Activated CD8-positive, alpha-beta memory T cell treated with anti-CD3 and anti-CD28 coated beads for 48 hours (primary cell): ENCODE measurements at regions not wholly inside any gene's neighbourhood (a gene's known extent, or its start where the extent isn't known, plus 50 kb on each side); places are given as distances from the start of the nearest gene placed in this dataset.

Source experiments
- DNase-seq, 3 experiments: peaks; one replicate each; pipeline ENCODE4 v3.0.0-alpha.2; 2020; ENCODE audit warnings: low read depth in 2 of 3, low spot score in 2 of 3

DNA sequence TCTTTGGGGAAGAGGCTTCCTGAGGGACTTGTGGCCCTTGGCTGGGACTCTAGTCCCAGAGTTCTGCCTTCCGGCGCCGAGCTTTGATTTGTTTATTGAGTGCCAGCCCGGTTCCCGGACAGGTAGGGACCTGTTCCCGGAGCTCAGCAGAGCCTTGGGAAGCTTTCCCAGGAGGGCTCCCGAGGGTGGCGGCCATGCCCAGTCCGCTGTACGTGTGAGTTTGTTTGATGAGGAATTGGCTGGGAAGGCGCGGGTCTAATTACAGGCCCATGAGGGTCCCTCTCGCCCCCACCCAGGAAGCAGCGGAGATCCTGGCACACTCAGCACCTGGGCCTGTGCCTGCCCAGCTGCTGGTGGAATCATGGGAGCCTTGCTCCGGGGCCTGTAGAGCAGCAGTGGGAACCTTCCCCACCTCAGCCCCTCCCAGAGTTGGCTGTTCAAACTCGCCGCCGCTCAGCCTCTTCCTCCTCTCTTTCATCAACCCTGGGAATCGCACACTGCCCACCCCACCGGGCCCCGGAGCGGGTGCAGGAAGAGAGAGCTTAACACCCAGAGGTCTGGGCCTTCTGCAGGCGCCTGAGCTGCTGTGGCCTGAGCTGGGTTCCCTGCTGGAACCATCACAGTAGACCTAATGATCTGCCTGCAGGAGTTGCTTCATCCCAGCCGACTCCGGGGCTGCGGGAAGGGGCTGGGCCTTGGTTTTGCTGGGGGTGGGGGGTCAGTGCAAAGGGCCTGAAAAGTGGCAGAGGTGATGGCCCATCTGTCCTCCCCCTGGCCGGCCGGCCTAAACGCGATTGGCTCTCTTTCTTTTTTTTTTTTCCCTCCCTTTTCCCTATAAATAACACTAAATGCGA is 313.7 kb downstream of the SEC14L1 start:
- DNase-seq, result no peak

DNA sequence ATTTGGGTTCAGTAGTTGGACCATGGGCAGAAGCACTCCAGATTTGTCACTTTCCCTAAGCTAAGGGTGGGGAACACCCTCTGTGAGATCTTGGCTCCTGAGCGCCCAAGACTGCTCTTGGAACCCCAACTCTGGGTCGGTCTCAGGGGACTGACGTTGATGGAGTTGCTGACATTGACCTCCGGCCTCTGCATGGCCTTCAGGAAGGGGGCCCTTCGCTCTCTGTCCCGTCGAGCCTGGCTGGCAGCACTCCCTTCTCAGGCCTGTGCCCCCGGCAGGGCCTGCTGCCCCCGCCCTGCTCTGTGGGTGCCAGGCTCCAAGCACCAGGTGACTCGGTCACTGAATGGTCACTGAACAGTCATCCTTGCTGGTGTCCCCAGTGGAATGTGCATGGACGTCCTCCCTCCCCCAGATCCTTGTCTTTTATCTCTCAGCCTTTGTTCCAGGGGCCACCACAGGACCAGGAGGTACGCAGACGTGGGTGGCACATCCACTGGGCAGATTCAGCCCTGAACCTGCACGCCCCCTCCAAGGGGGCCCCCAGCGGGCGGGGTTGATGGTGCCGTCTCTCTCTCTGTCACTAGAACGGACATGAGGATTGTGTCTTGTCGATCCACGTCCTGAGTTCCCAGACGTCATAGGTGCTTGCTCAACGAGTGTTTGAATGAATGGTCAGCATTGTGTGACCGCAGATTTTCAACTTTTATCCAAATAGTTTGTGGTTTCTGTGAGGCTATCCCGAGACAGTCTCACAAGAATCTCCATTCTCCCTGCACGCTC is 314.5 kb downstream of the SEC14L1 start:
- no peak for DNase-seq

DNA sequence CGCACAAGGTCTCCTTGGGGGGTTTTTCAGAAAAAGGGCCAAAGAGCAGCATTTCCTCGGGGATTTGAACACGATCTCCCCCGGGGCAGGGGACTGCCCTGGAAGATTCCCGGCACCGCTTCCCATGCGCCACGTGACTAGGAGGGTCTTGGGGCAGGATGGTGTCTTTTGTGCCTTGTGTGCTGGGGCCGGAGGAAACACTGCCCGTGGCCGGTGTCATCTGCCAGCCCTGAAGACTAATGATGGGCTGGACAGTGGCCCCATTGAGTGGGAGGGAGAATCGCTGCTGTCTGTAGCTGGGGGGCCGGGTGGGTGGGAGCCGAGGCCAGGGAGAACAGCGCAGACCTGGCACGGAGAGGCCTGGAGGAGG is 315.1 kb downstream of the SEC14L1 start:
- DNase-seq, result no peak

DNA sequence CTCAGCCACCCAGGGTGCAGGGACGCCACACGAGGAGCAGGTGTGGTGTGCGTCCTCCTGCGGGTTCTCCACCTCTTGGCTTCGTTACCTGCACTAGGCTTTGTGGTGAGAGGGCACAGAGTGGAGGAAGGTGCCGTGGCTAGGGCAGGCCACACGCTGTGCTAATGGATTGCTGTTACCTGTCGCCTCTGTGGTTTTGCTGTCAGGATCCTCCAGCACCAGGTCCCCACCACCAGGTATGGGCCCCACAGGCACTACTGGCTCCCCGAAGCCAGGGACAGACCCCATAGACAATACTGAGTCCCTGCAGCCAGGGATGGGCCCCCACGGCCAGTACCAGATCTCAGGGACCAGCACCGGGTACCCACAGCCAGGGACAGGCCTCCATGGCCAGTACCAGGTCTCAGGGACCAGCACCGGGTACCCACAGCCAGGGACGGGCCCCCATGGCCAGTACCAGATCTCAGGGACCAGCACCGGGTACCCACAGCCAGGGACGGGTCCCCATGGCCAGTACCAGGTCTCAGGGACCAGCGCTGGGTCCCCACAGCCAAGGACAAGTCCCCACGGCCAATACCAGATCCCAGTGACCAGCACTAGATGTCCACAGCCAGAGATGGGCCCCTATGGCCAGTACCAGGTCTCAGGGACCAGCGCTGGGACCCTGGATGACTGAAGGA is 315.6 kb downstream of the SEC14L1 start:
- DNase-seq, result no peak

DNA sequence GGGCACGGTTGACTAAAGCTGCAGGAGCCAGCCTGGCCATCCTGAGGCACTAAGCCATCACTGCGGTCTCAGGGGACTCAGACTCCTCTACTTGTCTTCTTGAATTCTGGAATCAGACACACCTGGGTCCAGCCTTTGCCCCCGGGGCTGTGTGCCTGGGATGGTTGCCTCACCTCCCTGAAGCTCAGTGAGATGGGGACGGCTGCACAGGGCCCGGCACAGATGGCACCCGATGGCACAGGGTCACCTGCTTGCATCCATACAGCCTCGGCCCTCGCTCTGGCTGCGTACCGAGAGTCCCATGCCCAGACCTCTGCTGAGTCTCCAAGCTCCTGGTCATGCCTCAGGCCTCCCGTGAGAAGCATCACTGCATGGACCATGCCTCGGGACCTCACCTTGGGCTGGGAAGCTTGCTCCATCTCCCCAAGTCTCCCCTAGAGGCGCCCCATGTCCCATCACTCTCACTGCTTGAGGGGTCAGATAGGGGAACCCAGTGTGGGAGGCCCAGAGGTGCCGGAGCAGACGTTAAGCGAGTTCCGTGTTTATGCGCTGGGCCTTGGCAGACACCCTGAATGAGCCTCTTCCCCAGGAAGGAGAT is 316.3 kb downstream of the SEC14L1 start:
- no peak for DNase-seq

DNA sequence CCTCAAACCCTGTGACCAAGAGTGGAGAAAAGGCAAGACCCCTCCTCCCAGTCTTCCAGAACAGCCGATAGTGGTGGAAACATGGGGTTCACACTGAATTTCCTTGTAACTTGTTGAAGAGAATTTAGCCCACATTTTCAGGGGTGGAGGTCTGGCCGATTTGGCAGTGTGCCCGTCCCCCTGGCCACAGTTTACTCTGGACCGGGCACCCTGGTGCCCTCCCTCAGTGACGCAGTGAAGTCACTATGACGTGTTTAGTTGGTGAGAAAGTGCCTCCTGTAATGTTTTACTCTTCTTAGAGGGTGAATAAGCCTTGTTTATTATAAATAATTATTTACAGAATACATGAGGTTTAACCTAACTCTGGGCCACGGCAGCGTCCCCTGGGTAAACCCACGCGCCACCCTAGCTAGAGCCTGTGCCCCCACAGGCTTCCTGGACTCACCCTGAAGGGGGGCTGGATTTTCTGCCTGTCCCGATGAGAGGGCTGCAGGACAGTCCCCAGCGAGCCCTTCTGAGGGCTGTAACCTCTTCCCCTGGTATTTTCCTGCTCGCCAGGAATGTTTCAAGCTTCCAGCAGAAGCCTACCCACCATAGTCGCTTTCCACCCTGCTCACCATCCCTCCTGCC is 316.9 kb downstream of the SEC14L1 start:
- no peak for DNase-seq

DNA sequence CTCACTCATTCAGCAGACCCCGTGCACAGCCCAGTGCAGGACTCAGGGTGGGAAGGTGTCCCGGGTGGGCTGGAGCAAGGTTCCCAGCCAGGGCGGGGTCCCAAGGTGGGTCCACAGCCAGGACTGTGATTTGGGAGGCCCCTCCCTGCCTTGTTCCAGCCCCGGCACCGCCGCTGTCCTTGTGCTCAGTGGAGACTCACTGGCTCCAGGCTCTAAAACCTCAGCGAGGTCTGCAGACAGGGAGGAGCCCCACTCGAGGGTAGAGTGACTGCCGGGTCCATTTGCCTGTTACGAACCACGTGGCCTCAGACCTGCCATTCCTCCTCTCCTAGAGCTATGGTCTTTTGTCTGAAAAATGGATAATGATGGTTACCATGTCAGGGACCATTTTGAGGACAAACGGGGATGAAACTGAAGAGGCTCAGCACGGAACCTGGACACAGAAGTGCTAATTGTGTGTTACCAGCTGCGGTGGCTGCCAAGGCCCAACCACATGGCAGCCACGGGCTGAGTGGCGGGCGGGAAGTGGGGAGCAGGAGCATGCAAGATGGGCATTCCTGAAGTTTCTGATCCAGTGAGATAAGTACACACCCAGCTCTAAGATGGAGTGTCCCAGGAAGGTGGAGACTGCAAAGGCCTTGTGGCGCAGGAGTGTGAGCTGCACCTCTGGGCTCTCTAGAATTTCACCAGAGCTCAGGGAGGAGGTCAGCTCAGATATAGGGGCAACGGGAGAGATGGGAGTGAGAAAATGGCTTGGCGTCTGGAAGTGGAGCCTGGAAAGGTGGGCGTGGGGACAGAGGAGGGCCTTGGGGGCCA is 317.6 kb downstream of the SEC14L1 start:
- no peak for DNase-seq

DNA sequence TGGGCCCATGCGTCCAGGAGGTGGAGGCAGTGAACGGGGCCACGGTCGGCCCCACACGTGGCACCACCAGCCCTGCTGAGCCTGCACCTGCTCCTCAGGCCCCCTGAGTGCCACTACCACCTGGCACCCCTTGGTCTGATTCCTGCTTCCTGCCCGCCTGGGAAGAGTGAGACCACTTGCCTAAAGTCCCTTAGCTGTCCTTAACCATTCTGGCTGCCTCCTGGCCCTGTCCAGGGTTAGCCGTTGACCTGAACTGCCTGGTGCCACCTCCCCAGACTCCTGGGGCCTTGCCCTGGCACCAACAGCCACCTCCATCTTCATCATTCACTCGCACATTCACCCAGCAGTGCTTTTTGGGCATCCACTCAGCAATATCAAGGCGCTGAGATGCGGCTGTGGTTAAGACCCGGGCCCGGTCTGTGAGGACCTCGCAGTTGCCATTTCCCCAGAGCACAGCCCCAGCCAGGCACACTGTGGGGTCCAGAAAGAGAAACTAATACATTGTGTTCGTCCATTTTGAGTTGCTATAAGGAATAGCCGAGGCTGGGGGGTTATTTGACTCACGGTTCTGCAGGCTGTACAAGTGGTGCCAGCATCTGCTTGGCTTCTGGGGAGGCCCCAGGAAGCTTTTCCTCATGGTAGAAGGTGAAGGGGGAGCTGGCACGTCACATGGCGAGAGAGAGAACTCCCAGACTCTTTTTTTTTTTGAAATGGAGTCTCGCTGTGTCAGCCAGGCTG is 318.4 kb downstream of the SEC14L1 start:
- no peak for DNase-seq

DNA sequence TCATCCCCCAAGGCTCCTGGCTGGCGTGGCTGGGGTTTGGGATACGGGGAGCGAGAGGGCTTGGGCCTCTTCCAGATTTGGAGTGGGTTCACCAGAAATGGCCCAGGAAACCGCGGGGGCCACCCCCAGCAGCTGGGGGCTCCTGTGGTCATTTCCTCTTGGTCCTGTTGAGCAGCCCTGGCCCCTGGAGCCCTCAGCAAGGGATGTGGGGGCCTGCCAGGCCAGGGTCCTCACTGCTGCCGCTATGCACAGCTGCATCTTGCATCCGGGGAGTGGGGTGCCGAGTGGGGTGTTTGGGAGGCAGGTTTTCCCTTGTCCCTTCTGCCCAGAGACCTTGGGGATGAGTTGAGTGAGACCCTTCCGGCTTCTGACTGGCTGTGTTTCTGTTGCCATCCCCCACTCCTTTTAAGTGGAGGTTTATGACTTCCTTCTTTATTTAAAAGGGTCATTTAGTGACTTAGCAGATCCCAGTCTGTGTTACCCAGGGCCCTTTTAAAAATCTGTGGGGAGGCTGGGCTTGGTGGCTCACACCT is 319.8 kb downstream of the SEC14L1 start:
- no peak for DNase-seq

DNA sequence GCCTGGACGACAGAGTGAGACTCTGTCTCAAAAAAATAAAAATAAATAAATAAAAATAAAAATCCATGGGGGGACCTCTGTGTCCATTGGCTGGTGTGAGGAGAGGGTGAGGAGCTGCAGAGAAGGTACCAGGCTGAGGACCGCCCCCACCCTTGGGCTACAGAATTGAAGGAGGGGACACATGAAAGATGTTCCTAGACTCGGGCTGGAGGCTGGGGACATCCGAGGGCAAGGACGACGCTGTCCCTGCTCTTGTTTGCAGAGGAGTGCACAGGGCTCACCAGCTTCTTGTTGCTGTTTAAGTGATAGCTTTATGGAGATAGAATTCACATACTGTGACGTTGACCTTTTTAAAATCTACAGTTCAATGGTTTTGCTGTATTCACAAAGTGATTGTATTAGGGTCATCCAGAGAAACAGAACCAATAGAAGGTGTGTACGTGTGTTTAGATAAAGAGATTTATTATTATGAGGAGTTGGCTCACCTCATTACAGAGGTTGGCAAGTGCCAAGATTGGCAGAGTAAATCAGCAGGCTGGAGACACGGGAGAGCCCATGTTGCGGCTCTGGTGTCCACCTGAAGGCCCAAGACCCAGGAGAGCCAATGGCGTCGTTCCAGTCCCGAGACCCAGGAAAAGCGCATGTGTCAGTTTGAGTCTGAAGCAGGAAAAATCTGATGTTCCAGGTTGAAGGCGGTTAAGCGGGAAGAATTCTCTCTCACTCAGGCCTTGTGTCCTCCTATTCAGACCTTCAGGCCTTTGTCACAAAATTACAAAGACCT is 320.7 kb downstream of the SEC14L1 start:
- DNase-seq, result no peak

DNA sequence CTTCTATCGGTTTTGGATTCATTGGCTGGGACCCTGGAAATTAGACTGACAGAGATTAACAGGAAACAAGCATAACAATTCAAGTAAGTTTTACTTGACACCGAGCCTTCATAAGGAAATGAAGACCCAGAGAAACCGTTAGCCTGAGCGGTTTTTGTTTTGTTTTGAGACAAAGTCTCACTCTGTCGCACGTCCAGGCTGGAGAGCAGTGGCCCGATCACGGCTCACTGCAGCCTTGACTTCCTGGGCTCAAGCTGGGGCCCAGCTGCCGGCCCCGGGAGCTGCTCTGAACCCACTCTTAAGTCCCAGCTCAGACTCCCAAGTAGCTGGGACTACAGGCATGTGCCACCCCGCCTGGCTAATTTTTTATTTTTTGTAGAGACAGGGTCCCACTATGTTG is 321.3 kb downstream of the SEC14L1 start:
- no peak for DNase-seq

DNA sequence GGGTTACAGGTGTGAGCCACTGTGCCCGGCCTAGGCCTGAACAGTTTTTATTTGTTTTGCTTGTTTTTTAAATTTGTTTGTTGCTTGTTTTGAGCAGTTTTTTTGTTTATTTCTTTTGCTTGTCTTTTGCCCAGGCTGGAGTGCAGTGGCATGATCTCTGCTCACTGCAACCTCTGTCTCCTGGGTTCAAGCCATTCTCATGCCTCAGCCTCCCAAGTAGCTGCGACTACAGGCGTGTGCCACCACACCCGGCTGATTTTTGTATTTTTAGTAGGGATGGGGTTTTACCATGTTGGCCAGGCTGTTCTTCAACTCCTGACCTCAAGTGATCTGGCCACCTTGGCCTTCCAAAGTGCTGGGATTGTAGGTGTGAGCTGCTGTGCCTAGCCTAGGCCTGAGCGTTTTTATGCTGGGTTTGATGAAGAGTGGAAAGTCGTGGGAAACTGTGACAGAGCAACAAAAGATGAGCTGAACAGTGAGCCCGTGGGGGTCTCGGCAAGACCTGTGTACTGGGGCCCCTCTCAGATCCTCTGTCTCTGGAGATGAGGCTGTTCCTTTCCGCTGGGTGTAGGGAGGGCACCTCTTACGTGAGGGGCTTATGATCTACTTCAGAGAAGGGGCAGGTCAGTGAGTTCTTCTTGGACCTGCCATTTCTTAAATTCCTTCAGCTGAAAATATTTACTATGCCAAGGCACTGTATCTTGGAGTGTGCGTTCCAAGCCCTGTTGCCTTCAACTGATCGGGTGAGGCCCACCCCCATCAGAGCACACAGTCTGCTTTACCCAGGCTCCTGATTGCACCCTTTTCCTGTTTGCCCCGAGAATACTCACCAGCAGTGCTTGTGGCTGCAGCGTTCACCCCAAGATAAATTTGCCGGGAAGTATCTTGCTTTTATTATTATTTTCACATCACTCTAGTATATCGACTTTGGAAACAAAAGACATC is 322.1 kb downstream of the SEC14L1 start:
- no peak for DNase-seq

DNA sequence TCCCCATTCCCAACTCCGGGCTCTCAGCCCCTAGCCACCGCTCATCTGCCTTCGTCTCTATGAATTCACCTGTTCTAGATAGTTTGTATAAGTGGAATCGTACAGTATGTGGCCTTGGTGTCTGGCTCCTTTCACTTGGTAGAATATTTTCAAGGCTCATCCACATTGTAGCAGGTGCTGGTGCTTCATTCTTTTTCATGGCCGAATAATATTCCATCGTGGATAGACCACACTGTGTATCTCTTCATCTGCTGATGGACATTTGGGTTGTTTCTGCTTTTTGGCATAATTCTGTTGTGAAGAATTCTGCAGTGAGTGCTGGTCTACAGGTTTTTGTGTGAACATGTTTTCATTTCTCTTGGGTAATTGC is 324.2 kb downstream of the SEC14L1 start:
- no peak for DNase-seq

DNA sequence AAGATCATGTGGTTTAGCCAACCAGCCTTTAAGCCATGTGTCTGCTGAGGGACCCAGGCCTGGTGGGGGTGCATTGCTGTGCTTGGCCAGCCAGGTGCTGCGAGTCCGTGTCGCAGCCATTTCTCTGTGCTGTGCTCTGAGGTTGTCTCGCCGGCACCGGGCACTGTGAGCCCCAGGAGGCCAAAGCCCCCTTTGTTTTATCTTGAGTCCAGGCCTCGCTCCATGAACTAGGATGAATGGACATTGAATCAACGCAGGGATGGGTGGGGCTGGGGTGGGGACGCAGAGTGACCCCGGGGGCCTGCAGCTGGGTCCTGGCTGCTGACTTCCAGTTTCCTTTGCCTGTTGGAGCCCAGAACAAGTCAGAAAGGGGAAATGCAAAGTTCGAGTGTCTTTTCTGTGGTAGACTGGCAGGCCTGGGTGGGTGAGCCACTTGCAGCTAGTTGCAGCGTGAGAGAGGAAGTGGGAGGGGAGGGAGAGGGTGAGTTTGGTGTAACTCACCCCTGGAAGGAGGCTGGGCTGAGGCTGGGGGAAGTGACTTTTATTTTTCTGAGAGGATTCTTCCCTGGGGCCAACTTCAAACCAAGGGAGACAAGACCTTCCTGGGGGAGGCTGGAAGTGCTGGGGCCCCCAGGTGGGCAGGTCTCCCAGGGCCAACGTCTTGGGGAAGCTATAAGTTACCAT is 324.7 kb downstream of the SEC14L1 start:
- DNase-seq, result no peak

DNA sequence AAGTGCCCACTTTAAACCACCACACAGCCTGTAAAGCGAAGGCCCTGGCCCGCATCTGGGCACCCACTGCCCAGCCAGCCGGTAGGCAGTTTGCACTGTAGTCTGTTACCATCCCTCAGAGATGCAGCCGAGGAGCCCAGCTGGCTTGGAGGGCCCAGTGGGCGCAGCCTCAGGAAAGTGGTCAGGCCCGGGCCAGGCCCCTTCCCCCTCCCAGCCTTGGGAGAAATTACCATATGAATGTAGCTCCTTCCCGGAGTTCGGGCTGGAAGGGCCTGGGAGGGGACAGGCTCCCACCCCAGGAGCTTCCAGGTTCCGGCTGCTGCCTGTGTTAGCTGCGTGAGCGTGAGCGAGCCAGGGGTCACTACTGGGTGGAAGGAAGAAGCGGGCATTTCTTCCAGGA is 325.4 kb downstream of the SEC14L1 start:
- DNase-seq, result no peak

DNA sequence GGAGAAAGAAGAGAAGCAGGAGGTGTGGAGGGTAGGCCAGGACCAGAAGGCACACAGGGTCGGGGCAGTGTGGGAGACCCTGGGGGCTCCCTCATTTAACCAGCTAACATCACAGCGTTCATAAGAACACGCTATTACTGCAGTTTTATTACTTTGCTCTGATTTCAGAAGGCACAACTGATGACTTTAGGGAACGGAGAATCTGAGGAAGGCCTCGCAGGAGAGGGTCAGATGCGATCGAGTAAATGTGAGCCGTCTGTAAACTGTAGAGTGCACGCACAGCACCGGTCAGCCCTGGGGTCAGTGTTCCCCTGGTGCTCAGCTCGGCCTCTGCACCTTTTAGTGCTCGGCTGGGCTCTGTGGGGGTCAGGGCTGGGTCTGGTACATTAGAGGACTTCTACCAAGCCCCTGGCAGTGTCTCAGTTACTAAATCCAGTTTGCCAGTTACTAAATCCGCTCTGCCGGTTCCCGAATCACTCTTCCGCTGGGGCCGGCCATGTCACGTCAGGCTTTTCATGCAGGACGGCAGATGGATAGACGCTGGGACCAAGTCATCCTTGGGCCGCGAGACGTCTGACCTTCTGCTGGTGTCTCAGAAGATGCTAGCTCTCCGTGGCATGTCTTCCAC is 325.9 kb downstream of the SEC14L1 start:
- no peak for DNase-seq
